ENCODE measurements at regions not wholly inside any gene's neighbourhood (a gene's known extent, or its start where the extent isn't known, plus 50 kb on each side); places are given as distances from the start of the nearest gene placed in this dataset.
"Not testable (repeated sequence)": the region's sequence is repeated elsewhere in the genome, so short reads cannot be mapped to it uniquely, and the experiment has no call there.

GRCh38 chr20:50333131-50333670 is 142.6 kb downstream of the CEBPB start:
- no peak for DNase-seq (ENCODE audit: low read depth)
- no peak for TF ChIP-seq CTCF (IDR thresholded peaks at IDR 0.05; ENCODE audit: control insufficient read depth, insufficient read depth, low read depth, low read length, missing control alignments)
- no peak overlapping the region for H3K4me3 ChIP-seq (ENCODE audit: control insufficient read depth, low read depth, low read length)

- H3K4me3 ChIP-seq (ENCODE audit: control insufficient read depth, low read depth, low read length), result no peak overlapping the region
- DNase-seq (ENCODE audit: low read depth), result peak; percentile 93
- TF ChIP-seq CTCF (IDR thresholded peaks at IDR 0.05; ENCODE audit: control insufficient read depth, insufficient read depth, low read depth, low read length, missing control alignments), result no peak
These were observed 143.2 kb downstream of the CEBPB start for GRCh38 chr20:50333812-50334211.

- DNase-seq (ENCODE audit: low read depth); H3K4me3 ChIP-seq (ENCODE audit: control insufficient read depth, low read depth, low read length): not testable (repeated sequence)
These were observed 143.9 kb downstream of the CEBPB start for GRCh38 chr20:50334512-50334911.

- DNase-seq (ENCODE audit: low read depth), result no peak
These were observed 144.5 kb downstream of the CEBPB start for GRCh38 chr20:50335105-50335504.

GRCh38 chr20:50335866-50336265 is 145.2 kb downstream of the CEBPB start:
- no peak for DNase-seq (ENCODE audit: low read depth)
- no peak for TF ChIP-seq CTCF (IDR thresholded peaks at IDR 0.05; ENCODE audit: control insufficient read depth, insufficient read depth, low read depth, low read length, missing control alignments)

More at GRCh38 chr20:50335105-50335504, 144.5 kb downstream of the CEBPB start:
- no peak for TF ChIP-seq CTCF (IDR thresholded peaks at IDR 0.05; ENCODE audit: control insufficient read depth, insufficient read depth, low read depth, low read length, missing control alignments)
- no peak overlapping the region for H3K4me3 ChIP-seq (ENCODE audit: control insufficient read depth, low read depth, low read length)

GRCh38 chr20:50336661-50337060 is 146.0 kb downstream of the CEBPB start:
- no peak for TF ChIP-seq CTCF (IDR thresholded peaks at IDR 0.05; ENCODE audit: control insufficient read depth, insufficient read depth, low read depth, low read length, missing control alignments)
- no peak for DNase-seq (ENCODE audit: low read depth)
- no peak overlapping the region for H3K4me3 ChIP-seq (ENCODE audit: control insufficient read depth, low read depth, low read length)

More at GRCh38 chr20:50335866-50336265, 145.2 kb downstream of the CEBPB start:
- no peak overlapping the region for H3K4me3 ChIP-seq (ENCODE audit: control insufficient read depth, low read depth, low read length)

- TF ChIP-seq CTCF (IDR thresholded peaks at IDR 0.05; ENCODE audit: control insufficient read depth, insufficient read depth, low read depth, low read length, missing control alignments), result no peak
- no peak overlapping the region for H3K4me3 ChIP-seq (ENCODE audit: control insufficient read depth, low read depth, low read length)
- no peak for DNase-seq (ENCODE audit: low read depth)
These were observed 147.2 kb downstream of the CEBPB start for GRCh38 chr20:50337521-50338466.
